K562 (cell line): ENCODE measurements at regions not wholly inside any gene's neighbourhood (a gene's known extent, or its start where the extent isn't known, plus 50 kb on each side); places are given as distances from the start of the nearest gene placed in this dataset.

Experiments
- BDP1 ChIP-seq: IDR thresholded peaks from 3 replicates; pipeline ENCODE4 v1.6.1; 2011; ENCODE audit not compliant: insufficient read length, insufficient read depth
- CBX2 ChIP-seq: fragments of 200-600 bp; sonication (generic); IDR thresholded peaks from one replicate; pipeline ENCODE4 v1.6.1; 2012; ENCODE audit warnings: mild to moderate bottlenecking, low read length, inconsistent platforms; ENCODE audit not compliant: insufficient read depth, poor library complexity, severe bottlenecking
- NFIC ChIP-seq: fragments of 450-650 bp; IDR thresholded peaks from 2 replicates; pipeline ENCODE4 v1.6.1; 2017; ENCODE audit warnings: mild to moderate bottlenecking, inconsistent platforms
- NFRKB ChIP-seq: fragments of 450-650 bp; IDR thresholded peaks from 2 replicates; pipeline ENCODE4 v1.6.1; 2016; ENCODE audit warnings: low read depth
- POLR2A ChIP-seq: fragments of 450-650 bp; conservative IDR thresholded peaks from 2 replicates; pipeline ENCODE4 v1.6.1; 2016
- TAF1 ChIP-seq: IDR thresholded peaks from 2 replicates; pipeline ENCODE4 v1.6.1; 2011; ENCODE audit warnings: mild to moderate bottlenecking, low read length, moderate library complexity; ENCODE audit not compliant: insufficient read depth, control insufficient read depth, severe bottlenecking; ENCODE audit errors: extremely low read depth
- TARDBP ChIP-seq: fragments of 450-650 bp; IDR thresholded peaks from 2 replicates; pipeline ENCODE4 v1.6.1; 2016
- ZNF311 ChIP-seq: fragments of 250-450 bp; sonication (Bioruptor Pico); IDR thresholded peaks from 2 replicates; pipeline ENCODE4 v1.4.0; 2020; ENCODE audit warnings: mild to moderate bottlenecking, moderate library complexity
- TF ChIP-seq, protein P1 (sequence below), 3 experiments: IDR thresholded peaks in 2 of 3; conservative IDR thresholded peaks in 1 of 3; 2 replicates each; pipeline ENCODE4 v1.5.1; 2011 to 2012; ENCODE audit warnings: low read length in 3 of 3, mild to moderate bottlenecking in 3 of 3, control low read depth in 2 of 3, improper control_type of control experiment in 1 of 3, inconsistent platforms in 1 of 3, low read depth in 1 of 3, mixed read lengths in 1 of 3, moderate library complexity in 1 of 3; ENCODE audit not compliant: insufficient read depth in 2 of 3

DNA sequence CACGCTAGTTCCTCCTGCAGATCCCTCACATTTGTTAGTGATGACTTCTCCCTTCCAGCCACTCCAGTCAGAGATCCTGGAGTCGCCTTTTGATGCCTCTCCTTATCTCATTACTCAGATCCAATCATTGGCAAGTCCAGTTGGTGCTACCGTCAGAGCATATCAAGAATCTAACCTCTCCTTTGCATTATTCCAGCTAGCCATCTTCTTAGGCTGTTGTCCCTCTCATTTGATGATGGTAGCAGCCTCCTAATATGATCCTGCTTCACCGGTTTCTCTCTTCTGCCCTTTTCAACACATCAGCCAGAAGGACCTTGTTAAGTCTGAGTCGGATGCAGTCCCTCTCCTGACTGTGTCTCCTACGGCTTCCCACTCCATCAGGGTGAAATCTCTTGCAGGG is 305.6 kb downstream of the THBS2 start:
- TF ChIP-seq TAF1 (no peak), NFRKB (no peak), POLR2A (no peak), BDP1 (no peak), CBX2 (no peak), TARDBP (no peak), NFIC (no peak), ZNF311 (CRISPR knock-in tag) (no peak)
- TF ChIP-seq, protein P1, sequence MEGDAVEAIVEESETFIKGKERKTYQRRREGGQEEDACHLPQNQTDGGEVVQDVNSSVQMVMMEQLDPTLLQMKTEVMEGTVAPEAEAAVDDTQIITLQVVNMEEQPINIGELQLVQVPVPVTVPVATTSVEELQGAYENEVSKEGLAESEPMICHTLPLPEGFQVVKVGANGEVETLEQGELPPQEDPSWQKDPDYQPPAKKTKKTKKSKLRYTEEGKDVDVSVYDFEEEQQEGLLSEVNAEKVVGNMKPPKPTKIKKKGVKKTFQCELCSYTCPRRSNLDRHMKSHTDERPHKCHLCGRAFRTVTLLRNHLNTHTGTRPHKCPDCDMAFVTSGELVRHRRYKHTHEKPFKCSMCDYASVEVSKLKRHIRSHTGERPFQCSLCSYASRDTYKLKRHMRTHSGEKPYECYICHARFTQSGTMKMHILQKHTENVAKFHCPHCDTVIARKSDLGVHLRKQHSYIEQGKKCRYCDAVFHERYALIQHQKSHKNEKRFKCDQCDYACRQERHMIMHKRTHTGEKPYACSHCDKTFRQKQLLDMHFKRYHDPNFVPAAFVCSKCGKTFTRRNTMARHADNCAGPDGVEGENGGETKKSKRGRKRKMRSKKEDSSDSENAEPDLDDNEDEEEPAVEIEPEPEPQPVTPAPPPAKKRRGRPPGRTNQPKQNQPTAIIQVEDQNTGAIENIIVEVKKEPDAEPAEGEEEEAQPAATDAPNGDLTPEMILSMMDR (IDR thresholded peaks at IDR 0.05 in 2 of 3, conservative IDR thresholded peaks at IDR 0.05 in 1 of 3; ENCODE audit: insufficient read depth in 2 of 3, low read depth in 1 of 3, low read length in 3 of 3) = no peak
